WTC11 (cell line): ENCODE measurements at regions not wholly inside any gene's neighbourhood (a gene's known extent, or its start where the extent isn't known, plus 50 kb on each side); places are given as distances from the start of the nearest gene placed in this dataset.

Source experiments
- ATAC-seq: fragments of 200-7000 bp; cut with Tn5 transposase; 2 replicates; pipeline ENCODE4 v1.10.0; 2021; ENCODE audit warnings: mild to moderate bottlenecking, moderate library complexity
- CTCF ChIA-PET: fragments of 300-600 bp; sonication (Branson Sonifier 250); formaldehyde crosslinking; loops from one replicate; lab custom pipeline; 2021; ENCODE audit warnings: antibody characterized with exemption; lab: Charles Lee
- POLR2A ChIA-PET: fragments of 350-600 bp; sonication (Branson Sonifier 250); formaldehyde crosslinking; loops from one replicate; lab custom pipeline; 2021; ENCODE audit warnings: antibody characterized with exemption; lab: Charles Lee
- DNase-seq: peaks from one replicate; pipeline ENCODE4 v3.0.0; 2021; ENCODE audit warnings: low spot score
- H3K27ac Mint-ChIP-seq: 2 replicates; pipeline ENCODE4 v1.8.0; 2021; ENCODE audit warnings: mixed read lengths
- H3K27me3 Mint-ChIP-seq: 2 replicates; pipeline ENCODE4 v1.8.0; 2021; ENCODE audit warnings: low read depth, mild to moderate bottlenecking, moderate library complexity, mixed read lengths
- H3K36me3 Mint-ChIP-seq: 2 replicates; pipeline ENCODE4 v1.8.0; 2021; ENCODE audit warnings: mixed read lengths
- H3K4me1 Mint-ChIP-seq: 2 replicates; pipeline ENCODE4 v1.8.0; 2022; ENCODE audit warnings: mixed read lengths
- H3K4me3 Mint-ChIP-seq: 2 replicates; pipeline ENCODE4 v1.8.0; 2021; ENCODE audit warnings: mild to moderate bottlenecking, moderate library complexity, mixed read lengths
- H3K9me3 Mint-ChIP-seq: 2 replicates; pipeline ENCODE4 v1.8.0; 2021; ENCODE audit warnings: mixed read lengths
- E2F1 ChIP-seq: sonication (generic); formaldehyde crosslinking; IDR thresholded peaks from 2 replicates; pipeline ENCODE4 v1.8.0; 2022; ENCODE audit warnings: mild to moderate bottlenecking, missing genetic modification reagents
- ELF4 ChIP-seq: sonication (generic); formaldehyde crosslinking; IDR thresholded peaks from 2 replicates; pipeline ENCODE4 v1.8.1; 2022; ENCODE audit warnings: low read depth, mild to moderate bottlenecking, moderate library complexity, missing genetic modification reagents
- GTF2I ChIP-seq: fragments of 250-450 bp; sonication (Bioruptor Pico); conservative IDR thresholded peaks from 2 replicates; pipeline ENCODE4 v1.4.0; 2021; ENCODE audit warnings: mild to moderate bottlenecking
- HMGXB4 ChIP-seq: sonication (generic); formaldehyde crosslinking; IDR thresholded peaks from 2 replicates; pipeline ENCODE4 v1.8.1; 2023; ENCODE audit warnings: mild to moderate bottlenecking, moderate library complexity, missing genetic modification reagents
- IRF2 ChIP-seq: sonication (generic); formaldehyde crosslinking; IDR thresholded peaks from 2 replicates; pipeline ENCODE4 v1.8.0; 2022; ENCODE audit warnings: low read depth, missing genetic modification reagents, borderline replicate concordance
- JAZF1 ChIP-seq: fragments of 250-450 bp; sonication (Bioruptor Pico); IDR thresholded peaks from 2 replicates; pipeline ENCODE4 v1.9.0; 2021; ENCODE audit warnings: moderate library complexity, mild to moderate bottlenecking, inconsistent platforms
- MLX ChIP-seq: sonication (generic); formaldehyde crosslinking; IDR thresholded peaks from 2 replicates; pipeline ENCODE4 v1.8.1; 2023; ENCODE audit warnings: mild to moderate bottlenecking, missing genetic modification reagents, moderate library complexity
- MYBL2 ChIP-seq: sonication (generic); formaldehyde crosslinking; IDR thresholded peaks from 2 replicates; pipeline ENCODE4 v1.8.1; 2023; ENCODE audit warnings: mild to moderate bottlenecking, moderate library complexity, missing genetic modification reagents
- NFATC4 ChIP-seq: fragments of 250-450 bp; sonication (Bioruptor Pico); IDR thresholded peaks from 2 replicates; pipeline ENCODE4 v1.9.0; 2021; ENCODE audit warnings: mild to moderate bottlenecking
- NR2C2 ChIP-seq: sonication (generic); formaldehyde crosslinking; IDR thresholded peaks from 2 replicates; pipeline ENCODE4 v1.8.0; 2022; ENCODE audit warnings: mild to moderate bottlenecking, missing genetic modification reagents
- PREB ChIP-seq: sonication (generic); formaldehyde crosslinking; IDR thresholded peaks from 2 replicates; pipeline ENCODE4 v1.8.1; 2022; ENCODE audit warnings: mild to moderate bottlenecking, missing genetic modification reagents, moderate library complexity, borderline replicate concordance
- SOX15 ChIP-seq: fragments of 250-450 bp; sonication (Bioruptor Pico); IDR thresholded peaks from 2 replicates; pipeline ENCODE4 v1.9.0; 2021; ENCODE audit warnings: mild to moderate bottlenecking
- STAT6 ChIP-seq: sonication (generic); formaldehyde crosslinking; conservative IDR thresholded peaks from 2 replicates; pipeline ENCODE4 v1.8.1; 2023; ENCODE audit warnings: mild to moderate bottlenecking, low read depth, missing genetic modification reagents, moderate library complexity
- TP53 ChIP-seq: sonication (generic); formaldehyde crosslinking; IDR thresholded peaks from 2 replicates; pipeline ENCODE4 v1.8.1; 2023; ENCODE audit warnings: mild to moderate bottlenecking, missing genetic modification reagents
- ZNF121 ChIP-seq: sonication (generic); formaldehyde crosslinking; IDR thresholded peaks from 2 replicates; pipeline ENCODE4 v1.8.0; 2023; ENCODE audit warnings: missing genetic modification reagents
- ZNF138 ChIP-seq: sonication (generic); formaldehyde crosslinking; conservative IDR thresholded peaks from 2 replicates; pipeline ENCODE4 v1.8.1; 2022; ENCODE audit warnings: mild to moderate bottlenecking, moderate library complexity, missing genetic modification reagents
- ZNF425 ChIP-seq: fragments of 250-450 bp; sonication (Bioruptor Pico); conservative IDR thresholded peaks from 2 replicates; pipeline ENCODE4 v1.9.0; 2021; ENCODE audit warnings: mild to moderate bottlenecking
- ZNF512 ChIP-seq: sonication (generic); formaldehyde crosslinking; IDR thresholded peaks from 2 replicates; pipeline ENCODE4 v1.8.1; 2022; ENCODE audit warnings: missing genetic modification reagents, borderline replicate concordance

- ChIA-PET CTCF (no interaction called here), POLR2A (no interaction called here)
- ATAC-seq: no peak
- peaks cover 7% of the 10 kb centered on the region for H3K36me3 Mint-ChIP-seq
- peaks cover 14% of the 10 kb centered on the region for H3K9me3 Mint-ChIP-seq
- no peaks in the 10 kb centered on the region for H3K27me3 Mint-ChIP-seq
- TF ChIP-seq TP53 (CRISPR knock-in tag): no peak
- TF ChIP-seq ZNF512 (CRISPR knock-in tag): no peak
- TF ChIP-seq STAT6 (CRISPR knock-in tag): no peak
- no peak for TF ChIP-seq GTF2I
- TF ChIP-seq HMGXB4 (CRISPR knock-in tag): no peak
- no peak for TF ChIP-seq ELF4 (CRISPR knock-in tag)
- TF ChIP-seq IRF2 (CRISPR knock-in tag): no peak
- no peak for TF ChIP-seq MYBL2 (CRISPR knock-in tag)
- no peak for TF ChIP-seq ZNF425 (CRISPR knock-in tag)
- TF ChIP-seq ZNF121 (CRISPR knock-in tag): no peak
- TF ChIP-seq NR2C2 (CRISPR knock-in tag): no peak
- no peak for TF ChIP-seq MLX
- no peak for TF ChIP-seq E2F1
- TF ChIP-seq ZNF138 (CRISPR knock-in tag): no peak
- H3K27ac Mint-ChIP-seq: no peak overlapping the region
- peaks cover 6% of the 10 kb centered on the region for H3K4me1 Mint-ChIP-seq
- no peak for DNase-seq
- H3K4me3 Mint-ChIP-seq: no peak overlapping the region
Measured at GRCh38 chr1:198015309-198015708, 98.1 kb downstream of the LHX9 start.

- CTCF ChIA-PET: no interaction called here
- H3K4me3 Mint-ChIP-seq: no peak overlapping the region
- no peaks in the 10 kb centered on the region for H3K9me3 Mint-ChIP-seq
- DNase-seq (no peak), ATAC-seq (no peak)
- no peak for TF ChIP-seq JAZF1 (CRISPR knock-in tag)
- no peak for TF ChIP-seq PREB (CRISPR knock-in tag)
- TF ChIP-seq NFATC4 (CRISPR knock-in tag): no peak
- no peak for TF ChIP-seq SOX15 (CRISPR knock-in tag)
- POLR2A ChIA-PET: no interaction called here
- H3K27ac Mint-ChIP-seq: no peak overlapping the region
- no peaks in the 10 kb centered on the region for H3K36me3 Mint-ChIP-seq
- no peaks in the 10 kb centered on the region for H3K4me1 Mint-ChIP-seq
- H3K27me3 Mint-ChIP-seq: no peaks in the 10 kb centered on the region
Measured at GRCh38 chr1:198018529-198018928, 101.4 kb downstream of the LHX9 start.
